Left kidney (tissue), 1 donor: ENCODE measurements at regions not wholly inside any gene's neighbourhood (a gene's known extent, or its start where the extent isn't known, plus 50 kb on each side); places are given as distances from the start of the nearest gene placed in this dataset.
"Not testable (repeated sequence)": the region's sequence is repeated elsewhere in the genome, so short reads cannot be mapped to it uniquely, and the experiment has no call there.

ENCODE experiments used
- DNase-seq: peaks from one replicate; pipeline ENCODE4 v3.0.0-alpha.2; 2013

- DNase-seq, result no peak
Measured at GRCh38 chrX:1779626-1780025, 164.8 kb downstream of the ASMT start.

DNA sequence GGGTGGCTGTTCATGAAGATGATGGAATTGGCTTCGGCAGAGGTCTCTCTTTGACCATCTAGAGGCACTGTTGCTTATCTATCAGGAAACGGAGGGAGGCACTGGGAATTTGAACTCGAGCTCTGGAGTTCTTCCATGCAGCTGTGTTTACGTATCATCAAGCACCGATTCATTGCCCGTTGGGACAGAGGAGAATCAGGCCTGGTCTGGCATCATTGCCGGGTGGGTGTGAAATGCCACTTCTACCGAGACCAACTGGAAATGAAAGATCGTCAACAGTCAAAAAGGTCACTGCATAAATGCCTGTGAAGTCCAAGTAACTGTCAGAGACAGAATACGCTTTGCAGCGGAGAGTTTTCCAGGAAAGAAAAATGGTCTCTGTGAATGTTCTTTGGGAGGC, 166.9 kb downstream of the ASMT start:
- DNase-seq, result no peak

DNA sequence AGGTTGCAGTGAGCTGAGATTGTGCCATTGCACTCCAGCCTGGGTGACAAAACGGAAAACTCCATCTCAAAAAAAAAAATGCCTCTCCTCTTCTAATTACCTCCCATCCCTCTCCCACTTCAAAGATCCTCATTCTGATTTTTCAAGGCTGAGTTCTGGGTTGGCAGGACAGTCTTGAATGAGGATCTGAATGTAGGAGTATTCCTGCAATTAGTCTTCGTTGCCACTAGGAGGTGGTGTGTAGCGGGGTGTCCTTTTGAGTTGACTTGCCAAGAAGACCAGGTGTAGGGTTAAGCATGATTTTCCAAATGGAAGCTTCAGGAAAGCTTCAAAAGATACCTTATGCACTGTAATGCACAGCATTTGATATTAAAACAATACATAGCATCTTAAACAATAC, 169.9 kb downstream of the ASMT start:
- DNase-seq, result no peak

GRCh38 chrX:1788300-1788911, 173.5 kb downstream of the ASMT start:
- DNase-seq, result no peak

DNA sequence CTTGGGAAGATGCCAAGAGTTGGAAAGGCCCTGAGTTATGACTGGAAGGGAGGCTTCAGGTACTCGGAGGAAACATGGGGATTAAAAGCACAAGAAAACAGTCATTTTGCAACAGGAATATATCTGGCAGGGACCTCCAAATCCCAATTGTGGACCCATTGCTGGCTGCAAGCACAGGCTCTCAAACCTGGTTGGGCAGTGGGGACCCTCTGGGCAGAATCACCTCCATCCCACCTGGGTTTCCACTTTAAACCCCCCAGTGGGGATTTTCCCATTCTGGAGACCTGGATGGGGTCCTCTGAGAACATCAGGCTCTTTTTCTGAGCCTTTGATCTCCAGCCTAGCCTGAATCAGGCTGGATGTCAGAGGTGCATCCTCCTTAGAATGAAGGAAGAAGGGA, 177.8 kb downstream of the ASMT start:
- no peak for DNase-seq

- no peak for DNase-seq
Measured at GRCh38 chrX:1794586-1794985, 179.7 kb downstream of the ASMT start.

- no peak for DNase-seq
Measured at GRCh38 chrX:1802912-1803311, 188.1 kb downstream of the ASMT start.

DNA sequence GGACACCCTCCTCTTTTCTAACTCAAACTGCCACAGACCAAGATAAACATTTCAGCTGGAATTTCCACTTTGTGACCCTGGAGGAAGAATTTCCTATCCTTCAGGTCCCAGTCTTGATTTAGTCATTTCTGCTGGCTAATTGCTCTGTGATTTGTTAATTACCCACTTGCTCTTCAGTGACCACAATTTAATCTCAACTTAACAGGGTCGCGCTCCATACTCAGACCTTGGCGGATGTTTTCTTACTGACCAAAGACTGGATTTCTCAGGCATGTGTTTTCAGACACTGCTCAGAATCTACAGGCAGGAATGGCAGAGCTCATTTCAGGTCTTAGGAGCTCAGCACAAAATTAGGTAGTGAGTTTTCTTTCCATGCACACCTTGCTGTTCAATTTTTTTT, 188.9 kb downstream of the ASMT start:
- no peak for DNase-seq

DNA sequence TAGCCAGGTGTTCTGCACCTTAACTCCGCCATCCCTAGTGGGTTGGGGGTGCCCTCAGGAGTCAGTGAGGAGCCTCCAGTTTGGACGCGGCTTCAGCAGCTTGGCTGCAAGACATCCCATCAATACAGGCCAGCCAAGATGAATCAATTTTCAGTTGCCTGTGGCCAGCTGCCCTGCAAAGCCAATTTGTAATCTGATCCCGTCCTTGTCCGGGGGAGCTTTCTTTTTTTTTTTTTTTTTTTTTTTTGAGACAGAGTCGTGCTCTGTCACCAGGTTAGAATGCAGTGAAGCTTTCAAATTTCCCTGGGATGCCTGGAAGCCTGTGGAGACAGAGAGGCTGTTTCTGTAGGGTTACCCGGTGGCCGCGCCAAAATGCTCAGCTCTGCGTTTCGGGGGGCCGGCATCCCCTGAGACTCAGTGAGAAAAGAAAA, 192.5 kb downstream of the ASMT start:
- DNase-seq, result no peak

GRCh38 chrX:1809581-1809980, 194.7 kb downstream of the ASMT start:
- DNase-seq, result no peak

DNA sequence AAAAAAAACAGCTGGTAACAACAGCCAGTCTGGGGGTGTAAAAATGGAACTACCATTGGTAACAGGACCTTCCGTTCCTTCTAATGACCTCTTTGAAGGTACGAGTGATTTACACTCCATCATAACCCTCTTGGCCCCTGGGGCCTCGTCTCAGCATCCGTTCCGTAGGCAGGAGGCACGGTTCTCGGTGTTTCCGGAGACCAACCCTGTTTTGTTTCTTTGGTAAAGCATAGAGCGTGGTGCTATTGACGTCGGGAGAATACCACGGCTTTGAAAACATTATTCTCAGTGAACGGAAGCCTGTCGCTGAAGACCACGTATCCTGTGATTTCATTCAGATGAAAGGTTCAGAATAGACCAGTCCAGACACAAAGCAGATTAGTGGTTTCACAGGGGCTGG, 198.9 kb downstream of the ASMT start:
- no peak for DNase-seq

- DNase-seq, result no peak
Measured at GRCh38 chrX:1815456-1816175, 200.8 kb downstream of the ASMT start.

GRCh38 chrX:1816387-1816982, 201.6 kb downstream of the ASMT start:
- not testable (repeated sequence) for DNase-seq

DNA sequence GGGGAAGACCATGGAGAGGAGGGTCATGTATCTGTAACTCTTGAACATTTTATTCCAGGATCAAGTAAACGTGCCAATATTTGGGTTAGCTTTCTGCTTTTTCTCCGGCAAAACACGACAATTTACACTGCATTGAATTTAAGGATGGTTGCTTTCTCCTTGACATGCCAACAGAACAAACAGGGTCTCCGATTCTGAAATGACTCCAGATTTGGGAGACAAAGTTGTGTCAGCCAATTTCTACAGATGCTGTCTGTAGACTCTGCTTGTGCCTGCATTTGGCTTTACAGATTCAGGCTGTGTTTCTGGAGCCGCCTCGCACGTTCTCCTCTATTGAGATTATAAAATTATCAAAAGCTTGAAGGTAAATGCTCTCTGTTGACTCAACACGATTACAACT, 207.0 kb downstream of the ASMT start:
- DNase-seq, result no peak

DNA sequence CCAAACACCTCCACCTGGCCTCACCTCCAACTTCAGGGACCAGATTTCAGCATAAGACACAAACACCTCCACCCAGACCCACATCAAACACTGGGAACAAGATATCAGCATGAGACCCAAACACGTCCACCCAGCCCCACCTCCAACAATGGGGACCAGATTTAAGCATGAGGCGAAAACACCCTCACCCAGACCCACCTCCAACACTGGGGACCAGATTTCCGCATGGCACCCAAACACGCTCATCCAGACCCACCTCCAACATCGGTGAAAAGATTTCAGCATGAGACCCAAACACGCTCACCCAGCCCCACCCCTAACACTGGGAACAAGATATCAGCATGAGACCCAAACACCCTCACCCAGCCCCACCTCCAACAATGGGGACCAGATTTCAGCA, 210.0 kb downstream of the ASMT start:
- no peak for DNase-seq

DNA sequence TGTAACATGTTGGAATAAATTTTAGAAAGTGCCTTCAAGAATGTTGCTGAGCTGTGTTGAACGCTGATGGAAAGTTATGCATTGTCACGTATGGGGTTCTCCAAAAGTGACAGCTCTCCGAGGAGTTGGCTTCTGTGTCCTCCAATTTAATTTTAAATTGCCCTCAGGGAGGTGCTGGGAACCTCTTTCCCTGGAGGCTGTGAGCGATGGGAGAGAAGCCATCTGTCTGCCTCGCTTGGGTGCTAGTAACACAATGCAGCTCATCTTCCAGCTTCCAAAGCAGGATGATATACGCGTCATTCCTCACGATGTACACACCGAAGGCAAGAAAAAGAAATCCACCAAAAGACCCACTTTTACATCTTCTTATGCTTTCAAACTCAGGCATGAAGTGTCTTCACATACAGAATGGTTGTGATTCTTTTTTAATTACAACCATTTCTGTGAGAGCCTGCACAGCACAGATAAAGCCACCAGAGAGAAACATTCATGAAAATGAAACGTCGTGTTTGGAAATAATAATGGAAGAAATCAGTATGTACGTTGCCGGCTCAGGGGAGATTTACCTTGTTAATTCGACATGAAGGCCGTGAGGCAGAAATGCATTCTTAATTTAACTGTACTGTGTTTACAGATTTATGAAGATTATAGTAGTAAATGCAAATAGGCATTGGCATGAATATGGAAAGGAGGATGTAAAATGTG, 218.9 kb downstream of the ASMT start:
- no peak for DNase-seq

GRCh38 chrX:1835056-1835455, 220.2 kb downstream of the ASMT start:
- DNase-seq, result no peak

DNA sequence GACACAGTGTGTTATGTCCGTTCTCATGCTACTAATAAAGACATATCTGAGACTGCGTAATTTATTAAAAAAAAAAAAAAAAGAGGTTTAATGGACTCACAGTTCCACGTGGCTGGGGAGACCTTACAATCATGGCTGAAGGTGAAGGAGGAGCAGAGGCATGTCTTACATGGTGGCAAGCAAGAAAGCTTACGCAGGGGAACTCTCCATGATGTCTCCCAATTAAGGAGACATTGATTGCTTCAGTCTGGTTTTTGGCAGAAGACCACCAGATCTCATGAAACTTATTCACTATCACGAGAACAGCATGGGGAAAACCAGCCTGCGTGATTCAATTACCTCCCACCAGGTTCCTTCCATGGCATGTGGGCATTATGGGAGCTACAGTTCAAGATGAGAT, 221.8 kb downstream of the ASMT start:
- no peak for DNase-seq

- DNase-seq, result no peak
Measured at GRCh38 chrX:1841746-1842145, 226.9 kb downstream of the ASMT start.

DNA sequence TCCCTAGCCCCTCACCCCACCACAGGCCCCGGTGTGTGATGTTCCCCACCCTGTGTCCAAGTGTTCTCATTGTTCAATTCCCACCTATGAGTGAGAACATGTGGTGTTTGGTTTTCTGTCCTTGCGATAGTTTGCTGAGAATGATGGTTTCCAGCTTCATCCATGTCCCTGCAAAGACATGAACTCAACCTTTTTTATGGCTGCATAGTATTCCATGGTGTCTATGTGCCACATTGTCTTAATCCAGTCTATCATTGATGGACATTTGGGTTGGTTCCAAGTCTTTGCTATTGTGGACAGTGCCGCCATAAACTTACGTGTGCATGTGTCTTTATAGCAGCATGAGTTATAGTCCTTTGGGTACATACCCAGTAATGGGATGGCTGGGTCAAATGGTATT, 232.1 kb downstream of the ASMT start:
- DNase-seq, result not testable (repeated sequence)

GRCh38 chrX:1847790-1848189, 232.9 kb downstream of the ASMT start:
- not testable (repeated sequence) for DNase-seq

- DNase-seq, result no peak
Measured at GRCh38 chrX:1851527-1851926, 236.7 kb downstream of the ASMT start.

- DNase-seq, result no peak
Measured at GRCh38 chrX:1852082-1852481, 237.2 kb downstream of the ASMT start.
